ENCODE measurements at regions not wholly inside any gene's neighbourhood (a gene's known extent, or its start where the extent isn't known, plus 50 kb on each side); places are given as distances from the start of the nearest gene placed in this dataset.

DNA sequence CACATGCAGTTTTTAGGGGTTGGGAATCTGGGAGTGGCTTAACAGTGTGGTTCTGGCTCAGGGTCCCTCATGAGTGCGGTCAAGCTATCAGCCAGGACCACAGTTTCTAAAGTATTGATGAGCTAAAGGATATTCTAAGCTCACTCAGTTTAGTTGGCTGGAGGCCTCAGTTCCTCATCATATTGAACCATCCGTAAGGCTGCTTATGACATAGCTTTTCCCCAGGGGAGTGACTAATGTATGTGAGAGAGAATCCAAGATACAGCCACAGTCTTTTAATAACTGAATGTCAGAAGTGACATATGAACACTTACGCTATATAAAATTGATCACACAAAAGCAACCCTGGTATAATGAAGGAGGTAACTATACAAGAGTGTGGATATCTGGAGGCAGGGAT is 245.3 kb downstream of the POLR1F start:
- no peak for DNase-seq (ENCODE audit: low read depth)
- no peak overlapping the region for H3K4me3 ChIP-seq (ENCODE audit: low read depth, low read length)
- TF ChIP-seq, protein P1, sequence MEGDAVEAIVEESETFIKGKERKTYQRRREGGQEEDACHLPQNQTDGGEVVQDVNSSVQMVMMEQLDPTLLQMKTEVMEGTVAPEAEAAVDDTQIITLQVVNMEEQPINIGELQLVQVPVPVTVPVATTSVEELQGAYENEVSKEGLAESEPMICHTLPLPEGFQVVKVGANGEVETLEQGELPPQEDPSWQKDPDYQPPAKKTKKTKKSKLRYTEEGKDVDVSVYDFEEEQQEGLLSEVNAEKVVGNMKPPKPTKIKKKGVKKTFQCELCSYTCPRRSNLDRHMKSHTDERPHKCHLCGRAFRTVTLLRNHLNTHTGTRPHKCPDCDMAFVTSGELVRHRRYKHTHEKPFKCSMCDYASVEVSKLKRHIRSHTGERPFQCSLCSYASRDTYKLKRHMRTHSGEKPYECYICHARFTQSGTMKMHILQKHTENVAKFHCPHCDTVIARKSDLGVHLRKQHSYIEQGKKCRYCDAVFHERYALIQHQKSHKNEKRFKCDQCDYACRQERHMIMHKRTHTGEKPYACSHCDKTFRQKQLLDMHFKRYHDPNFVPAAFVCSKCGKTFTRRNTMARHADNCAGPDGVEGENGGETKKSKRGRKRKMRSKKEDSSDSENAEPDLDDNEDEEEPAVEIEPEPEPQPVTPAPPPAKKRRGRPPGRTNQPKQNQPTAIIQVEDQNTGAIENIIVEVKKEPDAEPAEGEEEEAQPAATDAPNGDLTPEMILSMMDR (conservative IDR thresholded peaks at IDR 0.05; ENCODE audit: low read depth, low read length): no peak

DNA sequence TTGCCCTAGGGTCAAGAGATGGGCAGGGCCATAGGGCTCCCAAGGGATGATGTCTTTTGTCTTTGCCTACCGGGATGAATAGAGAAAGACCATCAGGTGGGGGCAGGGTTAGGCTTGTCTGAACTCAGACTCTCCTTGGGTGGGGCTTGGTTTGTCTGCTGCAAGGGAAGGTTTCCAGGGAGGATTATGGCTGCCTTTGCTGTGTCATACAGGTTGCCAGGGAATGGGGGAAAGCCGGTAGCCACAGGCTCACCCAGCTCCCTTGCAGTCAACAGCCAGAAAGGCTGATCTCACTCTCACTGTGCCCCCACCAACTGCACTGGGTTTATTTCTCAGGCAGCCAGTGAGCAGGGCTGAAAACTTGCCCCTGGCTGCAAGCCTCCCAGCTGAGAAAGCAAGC is 253.2 kb downstream of the POLR1F start:
- TF ChIP-seq, protein P1 (conservative IDR thresholded peaks at IDR 0.05; ENCODE audit: low read depth, low read length): no peak
- no peak overlapping the region for H3K4me3 ChIP-seq (ENCODE audit: low read depth, low read length)
- DNase-seq (ENCODE audit: low read depth): no peak

DNA sequence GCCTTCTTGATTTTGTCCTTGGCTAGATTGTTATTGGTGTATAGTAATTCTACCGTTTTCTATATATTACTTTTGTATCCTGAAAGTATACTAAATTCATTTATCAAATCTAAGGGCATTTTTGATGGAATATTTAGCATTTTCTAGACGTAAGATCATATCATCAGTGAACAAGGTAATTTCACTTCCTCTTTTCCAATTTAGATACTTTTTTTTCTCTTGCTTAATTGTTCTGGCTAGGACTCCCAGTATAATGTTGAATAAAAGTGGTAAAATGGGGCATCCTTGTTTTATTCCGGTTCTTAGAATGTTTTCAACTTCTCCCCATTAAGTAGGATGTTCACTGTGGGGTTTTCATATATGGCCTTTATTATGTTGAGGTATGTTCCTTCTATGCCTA is 260.7 kb downstream of the POLR1F start:
- no peak for DNase-seq (ENCODE audit: low read depth)
- TF ChIP-seq, protein P1 (conservative IDR thresholded peaks at IDR 0.05; ENCODE audit: low read depth, low read length): no peak
- no peak overlapping the region for H3K4me3 ChIP-seq (ENCODE audit: low read depth, low read length)

DNA sequence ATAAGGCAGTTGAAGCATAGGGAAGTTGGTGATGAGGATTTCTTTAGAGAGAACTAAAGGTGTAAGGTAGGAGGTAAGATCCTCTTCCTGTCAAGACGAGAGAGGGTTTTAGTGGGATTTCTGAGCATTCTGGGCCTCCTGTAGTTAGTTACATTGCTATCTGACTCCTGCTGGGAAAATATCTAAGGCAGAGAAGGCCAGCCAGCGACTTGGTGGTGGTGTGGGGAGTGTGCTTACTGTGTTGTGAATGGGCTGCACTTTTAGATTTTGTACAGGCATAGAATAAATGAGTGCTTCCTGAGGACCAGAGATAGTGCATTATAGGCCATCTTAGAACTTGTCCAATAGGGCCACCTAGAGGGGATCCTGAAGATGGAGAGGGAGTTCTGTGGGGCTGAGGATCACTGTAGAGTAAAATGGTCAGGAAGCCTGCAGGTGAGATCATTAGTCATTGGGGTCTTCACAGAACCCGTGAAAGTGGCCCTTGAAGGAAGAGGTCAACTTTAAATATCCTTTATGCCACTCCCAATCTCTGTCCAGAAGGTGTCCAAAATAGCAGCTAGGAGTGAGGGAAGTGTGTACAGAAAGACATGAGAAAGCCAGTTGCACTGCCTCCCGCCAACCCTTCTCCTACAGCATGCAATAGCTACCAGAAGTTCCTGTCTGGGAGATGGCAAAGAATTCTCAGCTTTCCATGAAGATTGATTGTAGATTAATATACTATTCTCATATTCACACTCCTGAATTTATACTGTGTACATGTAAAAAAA is 266.6 kb downstream of the POLR1F start:
- H3K4me3 ChIP-seq (ENCODE audit: low read depth, low read length): no peak overlapping the region
- TF ChIP-seq, protein P1 (conservative IDR thresholded peaks at IDR 0.05; ENCODE audit: low read depth, low read length): peak; percentile 66
- DNase-seq (ENCODE audit: low read depth): no peak

DNA sequence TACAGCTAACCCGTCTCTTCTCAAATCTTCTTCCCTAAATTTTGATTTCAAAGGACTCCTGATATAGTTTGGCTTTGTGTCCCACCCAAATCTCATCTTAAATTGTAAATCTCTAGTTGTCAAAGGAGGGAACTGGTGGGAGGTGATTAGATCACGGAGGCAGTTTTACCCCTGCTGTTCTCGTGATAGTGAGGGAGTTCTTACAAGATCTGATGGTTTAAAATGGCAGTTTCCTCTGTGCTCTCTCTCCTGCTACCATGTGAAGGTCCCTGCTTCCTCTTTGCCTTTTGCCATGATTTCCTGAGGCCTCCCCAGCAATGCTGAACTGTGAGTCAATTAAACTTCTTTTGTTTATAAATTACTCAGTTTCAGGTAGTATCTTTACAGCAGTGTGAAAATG is 269.3 kb downstream of the POLR1F start:
- no peak for DNase-seq (ENCODE audit: low read depth)
- H3K4me3 ChIP-seq (ENCODE audit: low read depth, low read length): no peak overlapping the region
- TF ChIP-seq, protein P1 (conservative IDR thresholded peaks at IDR 0.05; ENCODE audit: low read depth, low read length): no peak

DNA sequence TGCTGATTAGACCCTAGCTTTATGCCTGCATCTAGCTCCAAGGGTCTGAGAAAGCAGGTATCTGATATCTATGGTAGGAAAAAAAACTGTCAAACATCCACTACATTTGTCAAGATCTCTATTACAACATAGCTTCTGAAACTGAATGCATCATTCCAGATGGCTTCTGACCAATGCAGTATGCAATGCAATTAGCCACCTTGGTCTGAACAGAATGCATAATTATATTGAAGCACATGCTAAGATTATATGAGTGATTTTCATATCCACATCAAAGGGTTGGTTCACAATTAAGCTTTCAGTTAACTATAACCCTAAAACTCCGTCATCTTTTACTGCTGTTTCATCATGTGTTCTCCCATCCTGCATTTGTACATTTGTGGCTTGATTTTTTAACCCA is 271.4 kb downstream of the POLR1F start:
- TF ChIP-seq, protein P1 (conservative IDR thresholded peaks at IDR 0.05; ENCODE audit: low read depth, low read length): no peak

DNA sequence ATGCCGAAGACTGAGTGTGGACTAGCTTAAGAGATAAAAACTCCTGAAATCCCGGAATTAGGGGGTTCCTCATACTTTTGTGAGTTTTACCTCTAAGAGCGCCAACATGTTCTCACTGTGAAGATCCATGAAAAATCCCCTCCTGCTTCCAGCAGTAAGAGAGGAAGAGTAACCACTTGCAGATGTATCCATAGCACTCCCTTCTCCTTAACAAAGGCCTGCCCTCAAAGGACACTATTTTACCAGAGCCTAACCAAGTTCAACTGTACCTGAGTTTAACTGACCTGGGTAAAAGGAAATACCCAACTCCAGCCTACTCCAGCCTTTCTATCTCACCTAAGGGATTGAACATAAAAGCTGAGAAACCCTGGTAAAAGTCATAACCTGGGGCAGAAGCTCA is 280.9 kb downstream of the POLR1F start:
- no peak overlapping the region for H3K4me3 ChIP-seq (ENCODE audit: low read depth, low read length)
- DNase-seq (ENCODE audit: low read depth): no peak
- TF ChIP-seq, protein P1 (conservative IDR thresholded peaks at IDR 0.05; ENCODE audit: low read depth, low read length): no peak

More for the DNA sequence above, 271.4 kb downstream of the POLR1F start:
- DNase-seq (ENCODE audit: low read depth): no peak
- no peak overlapping the region for H3K4me3 ChIP-seq (ENCODE audit: low read depth, low read length)

Data from epithelial cell of proximal tubule (primary cell).